HL-60/S4 treated with retinoic acid at 250 ng/mL for 4 days and 3 days (cell line): ENCODE measurements at regions not wholly inside any gene's neighbourhood (a gene's known extent, or its start where the extent isn't known, plus 50 kb on each side); places are given as distances from the start of the nearest gene placed in this dataset.
"Not testable (repeated sequence)": the region's sequence is repeated elsewhere in the genome, so short reads cannot be mapped to it uniquely, and the experiment has no call there.

Experiments
- in situ Hi-C: fragments of 300-500 bp; cut with MboI; formaldehyde crosslinking; loops from 2 replicates; pipeline ENCODE4 v1.7.0; 2022; ENCODE audit warnings: low sequenced_read_pairs

DNA sequence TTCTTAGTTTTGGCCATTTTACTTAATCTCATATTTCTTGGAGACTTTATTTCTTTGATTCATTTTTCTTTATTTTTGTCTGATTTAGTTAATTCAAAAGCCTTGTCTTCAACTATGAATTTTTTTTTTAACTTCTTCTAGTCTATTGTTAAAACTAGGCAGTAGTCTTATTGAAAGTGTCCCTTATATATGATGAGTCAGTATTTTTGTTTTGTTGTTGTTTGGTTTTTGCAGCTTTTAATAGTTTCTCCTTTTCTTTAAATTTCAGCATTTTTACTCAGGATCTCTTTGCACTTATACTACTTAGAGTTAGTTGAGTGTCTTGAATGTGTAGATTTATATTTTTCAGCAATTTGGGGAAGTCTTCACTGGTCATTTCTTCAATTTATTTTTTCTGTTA is 758.5 kb upstream of the CDH8 start:
- in situ Hi-C loops: no loop called here

DNA sequence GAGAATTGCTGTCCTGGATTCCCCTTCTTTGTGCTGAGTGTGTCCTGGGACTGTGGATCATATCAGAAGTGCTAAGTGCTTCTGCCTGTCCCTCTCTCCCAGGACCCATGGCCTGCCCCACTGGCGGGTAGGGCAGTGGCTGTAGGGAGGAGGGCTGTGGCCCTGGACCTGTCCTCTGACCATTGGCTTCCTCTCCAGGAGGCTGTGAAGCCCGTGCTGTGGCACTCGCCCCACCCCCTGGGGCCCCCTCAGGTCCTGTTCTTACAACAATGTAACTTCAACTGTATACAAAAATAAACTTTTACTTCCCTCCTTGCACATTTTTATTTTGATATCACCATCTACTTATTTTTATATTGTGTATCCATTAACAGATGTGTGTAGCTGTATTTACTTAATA is 743.8 kb upstream of the CDH8 start:
- in situ Hi-C loops: not testable (repeated sequence)

DNA sequence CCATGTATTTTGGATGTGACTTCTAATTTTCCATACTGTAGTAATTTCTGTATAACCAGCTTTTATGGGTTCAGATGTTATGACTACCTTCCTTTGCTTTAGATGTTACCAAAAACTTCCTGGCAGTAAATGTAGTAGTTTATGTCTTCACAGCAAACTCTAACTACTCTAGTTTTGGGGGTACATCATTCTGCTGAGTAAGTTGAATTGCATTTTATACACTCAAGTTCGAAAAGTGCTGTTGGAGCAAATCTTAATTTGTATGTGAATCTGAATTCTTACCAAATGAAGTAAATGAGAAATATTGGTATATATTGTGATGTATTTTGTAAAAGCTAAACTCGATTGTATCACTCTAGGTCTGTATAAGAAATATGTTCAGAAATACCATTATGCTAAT is 728.3 kb upstream of the CDH8 start:
- in situ Hi-C loops: no loop called here

DNA sequence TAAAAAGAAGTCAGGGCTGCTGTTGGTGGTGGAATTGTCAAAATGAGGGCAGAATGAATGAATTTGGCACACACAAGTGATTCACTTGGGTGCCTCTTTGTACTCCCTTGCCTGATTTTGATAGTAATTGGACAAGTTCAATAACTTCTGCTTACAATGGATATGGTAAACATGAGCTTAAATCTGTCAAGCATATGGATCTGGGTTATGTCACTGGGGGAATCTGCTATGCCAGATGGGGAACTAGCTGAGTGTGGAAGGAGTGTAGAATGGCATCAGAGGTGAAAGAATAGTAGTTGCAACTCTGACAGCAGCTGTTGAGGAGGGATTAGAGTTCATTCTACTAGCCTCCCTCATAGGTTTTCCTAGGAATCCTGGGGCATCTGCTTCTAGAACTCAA is 724.2 kb upstream of the CDH8 start:
- in situ Hi-C loops: no loop called here

DNA sequence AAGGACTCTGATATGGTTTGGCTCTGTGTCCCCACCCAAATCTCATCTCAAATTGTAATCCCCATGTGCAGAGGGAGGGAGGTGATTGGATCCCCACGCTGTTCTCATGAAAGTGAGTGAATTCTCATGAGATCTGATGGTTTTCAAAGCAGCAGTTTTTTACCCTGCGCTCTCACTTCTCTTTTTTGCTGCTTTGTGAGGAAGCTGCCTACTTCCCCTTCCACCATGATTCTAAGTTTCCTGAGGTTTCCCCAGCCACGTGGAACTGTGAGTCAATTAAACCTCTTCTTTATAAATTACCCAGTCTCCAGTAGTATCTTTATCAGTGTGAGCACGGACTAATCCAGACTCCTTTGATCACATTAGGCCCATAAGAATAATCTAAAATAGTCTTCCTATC is 719.7 kb upstream of the CDH8 start:
- in situ Hi-C loops: no loop called here

DNA sequence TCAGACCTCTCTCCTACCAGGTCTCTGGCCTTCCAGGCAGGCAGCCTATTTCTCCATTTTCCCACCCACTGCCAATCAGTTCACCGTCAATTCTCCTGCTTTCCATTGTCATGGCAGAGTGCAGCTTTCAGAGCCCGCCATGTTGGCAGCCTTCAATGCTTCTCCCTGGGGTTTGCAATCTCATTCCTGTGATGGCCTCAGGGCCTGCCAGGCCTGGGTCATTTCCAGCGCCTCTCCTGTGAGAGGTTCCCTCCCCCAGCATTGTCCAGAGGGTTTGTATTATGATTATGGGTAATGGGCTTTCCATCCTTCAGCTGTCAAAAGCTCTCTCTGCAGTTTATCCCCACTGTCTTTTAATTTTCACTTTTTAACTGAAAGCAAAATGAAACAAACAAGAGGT is 716.6 kb upstream of the CDH8 start:
- in situ Hi-C loops: no loop called here

DNA sequence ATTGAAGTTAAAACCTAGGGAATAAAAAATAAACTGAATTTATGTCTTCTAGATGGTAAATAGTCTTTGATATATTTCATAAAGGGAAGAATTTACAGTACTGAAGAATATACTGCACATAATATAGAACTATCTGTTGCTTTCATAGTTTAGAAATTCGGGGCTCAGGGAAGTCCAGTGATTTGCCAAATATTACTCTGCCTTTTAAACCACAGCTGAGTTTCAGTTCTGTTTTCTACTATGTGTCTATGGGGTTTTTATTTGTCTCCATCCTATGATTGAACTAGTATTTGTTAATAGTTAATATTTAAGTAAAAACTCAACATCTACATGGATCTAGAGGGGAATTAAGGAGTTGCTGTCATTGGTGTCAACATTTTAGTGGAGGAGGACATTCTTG is 715.0 kb upstream of the CDH8 start:
- in situ Hi-C loops: no loop called here

DNA sequence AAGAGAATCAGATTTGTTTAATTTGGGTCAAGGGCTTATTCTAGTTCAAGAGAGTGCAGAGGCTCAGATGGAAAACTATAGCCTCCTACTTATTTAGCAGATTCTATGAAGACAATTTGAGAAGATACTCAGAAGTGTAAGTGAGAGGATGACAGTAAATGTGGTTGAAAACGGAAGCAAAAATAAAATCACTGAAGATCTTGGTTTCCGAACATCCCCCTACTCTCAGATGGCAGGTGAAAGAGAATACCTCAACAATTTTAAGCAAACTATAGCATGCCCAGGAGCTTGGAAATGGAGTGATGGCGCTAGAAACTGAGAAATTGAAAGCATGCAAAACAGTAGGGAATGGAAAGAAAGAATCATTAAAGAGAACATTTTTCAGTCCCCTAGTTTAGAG is 705.5 kb upstream of the CDH8 start:
- in situ Hi-C loops: no loop called here

DNA sequence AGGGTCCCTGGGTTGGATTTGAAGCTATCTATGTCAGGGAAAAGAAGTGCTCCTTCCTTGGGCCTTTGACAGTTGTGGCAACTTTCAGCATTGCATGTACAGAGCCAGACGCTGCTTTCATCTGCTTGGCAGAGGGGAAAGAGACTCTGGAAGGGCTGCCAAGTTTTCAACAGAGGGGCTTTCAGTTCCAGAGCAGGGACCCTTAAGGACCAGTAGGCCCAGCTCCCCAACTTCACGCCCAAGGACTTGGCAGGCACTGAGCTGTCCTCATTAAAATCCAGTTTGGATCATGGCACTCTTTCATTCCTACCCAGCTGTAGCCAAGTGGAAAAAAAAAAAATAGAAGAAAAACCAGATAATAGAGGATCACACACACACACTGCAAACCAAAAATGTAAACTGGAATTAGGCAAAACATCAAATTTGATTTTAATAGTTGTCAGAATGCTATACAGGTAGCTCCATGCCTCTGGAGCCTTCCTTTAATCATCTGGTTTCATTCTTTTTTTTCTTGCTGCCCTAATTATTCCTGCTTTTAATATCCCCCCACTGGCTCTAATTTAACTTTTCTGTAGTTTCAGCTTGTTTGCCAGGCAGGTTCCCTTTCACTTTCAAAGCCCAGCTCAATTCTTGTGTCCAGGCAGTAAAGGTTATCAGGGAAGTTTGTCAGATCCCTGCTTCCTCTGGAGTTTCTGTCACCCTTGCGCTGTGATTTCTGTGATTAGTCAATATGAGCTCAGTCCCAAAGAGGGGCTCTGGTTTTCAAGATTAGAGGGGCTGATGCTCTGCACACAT is 702.6 kb upstream of the CDH8 start:
- in situ Hi-C loops: no loop called here

DNA sequence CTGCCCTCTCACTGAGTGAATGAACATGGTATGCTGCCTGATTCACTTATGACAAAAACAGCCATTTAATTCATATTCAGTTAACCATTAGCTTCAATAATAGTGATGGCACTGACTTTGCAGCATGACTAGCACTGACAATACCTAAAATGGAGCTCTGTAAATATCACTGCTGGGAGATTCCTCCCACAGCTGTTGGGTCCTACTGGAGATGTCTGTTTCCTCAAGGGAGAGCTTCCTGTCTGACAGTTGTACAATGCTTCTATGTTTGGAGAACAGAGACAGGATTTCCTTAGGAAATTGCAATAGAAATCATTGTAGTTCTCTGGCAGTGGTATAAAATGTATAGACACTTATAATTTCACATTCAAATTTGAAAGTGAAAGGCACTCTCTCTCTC is 695.9 kb upstream of the CDH8 start:
- in situ Hi-C loops: no loop called here

DNA sequence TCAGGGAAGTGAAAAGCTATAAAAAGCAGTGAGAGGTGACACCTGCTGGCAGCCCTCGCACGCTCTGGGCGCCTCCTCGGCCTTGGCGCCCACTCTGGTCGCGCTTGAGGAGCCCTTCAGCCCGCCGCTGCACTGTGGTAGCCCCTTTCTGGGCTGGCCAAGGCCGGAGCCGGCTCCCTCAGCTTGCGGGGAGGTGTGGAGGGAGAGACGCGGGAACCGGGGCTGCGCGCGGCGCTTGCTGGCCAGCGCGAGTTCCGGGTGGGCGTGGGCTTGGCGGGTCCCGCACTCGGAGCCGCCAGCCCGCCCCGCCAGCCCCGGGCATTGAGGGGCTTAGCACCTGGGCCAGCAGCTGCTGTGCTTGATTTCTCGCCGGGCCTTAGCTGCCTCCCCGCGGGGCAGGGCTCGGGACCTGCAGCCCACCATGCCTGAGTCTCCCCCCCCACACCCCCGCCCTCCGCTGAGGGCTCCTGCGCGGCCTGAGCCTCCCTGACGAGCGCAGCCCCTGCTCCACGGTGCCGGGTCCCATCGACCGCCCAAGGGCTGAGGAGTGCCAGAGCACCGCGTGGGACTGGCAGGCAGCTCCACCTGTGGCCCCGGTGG is 688.5 kb upstream of the CDH8 start:
- in situ Hi-C loops: not testable (repeated sequence)

DNA sequence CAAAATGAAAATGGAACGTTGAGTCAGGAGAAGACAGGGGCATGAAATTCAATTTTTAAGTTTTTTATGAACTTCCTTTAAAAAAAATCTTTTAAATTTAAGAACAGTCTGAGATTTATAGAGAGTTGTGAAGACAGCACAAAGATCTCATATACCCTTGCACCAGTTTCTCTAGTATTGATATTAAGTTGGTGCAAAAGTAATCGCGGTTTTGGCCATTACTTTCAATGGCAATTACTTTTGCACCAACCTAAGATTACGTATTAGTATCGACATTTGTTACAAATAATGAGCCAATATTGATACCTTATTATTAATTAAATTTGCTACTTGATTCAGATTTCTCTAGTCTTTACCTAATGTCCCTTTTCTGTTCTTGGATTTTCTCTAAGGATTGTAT is 684.4 kb upstream of the CDH8 start:
- in situ Hi-C loops: no loop called here

DNA sequence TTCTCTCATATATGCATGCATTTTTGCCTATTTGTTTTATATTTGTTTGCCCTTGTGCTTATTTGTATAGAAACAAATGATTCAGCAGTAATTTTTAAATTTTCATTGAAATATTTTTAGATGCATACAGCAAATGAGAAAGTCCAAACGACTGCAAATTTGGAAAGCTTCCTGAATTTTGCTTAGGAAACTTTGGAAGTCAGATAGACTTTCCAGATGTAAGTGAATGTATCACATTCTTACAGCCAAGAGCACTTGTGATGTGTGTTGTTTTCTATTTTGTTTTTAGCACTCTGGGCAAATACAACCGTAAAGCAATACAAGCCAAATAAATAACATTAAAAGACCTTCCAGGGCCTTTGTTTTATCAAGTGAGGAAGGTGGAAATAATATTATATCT is 680.8 kb upstream of the CDH8 start:
- in situ Hi-C loops: no loop called here

DNA sequence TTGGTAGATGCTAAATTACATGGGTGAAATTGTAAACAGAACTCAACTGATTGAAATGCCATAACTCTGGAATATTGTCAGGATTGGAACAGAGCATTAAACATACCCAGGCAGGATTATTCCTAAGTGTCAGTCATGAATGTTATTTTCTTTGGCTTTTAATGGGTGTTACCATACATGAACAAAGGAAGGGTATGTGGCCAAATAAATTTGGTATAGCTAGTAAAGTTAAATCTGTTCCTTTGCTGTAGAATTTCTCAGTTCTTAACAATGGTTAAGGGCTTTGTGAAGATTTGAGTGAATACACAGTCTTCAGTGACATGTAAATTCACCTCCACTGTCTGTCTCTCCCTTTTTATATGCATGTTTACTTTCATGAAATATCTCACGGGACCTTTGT is 679.5 kb upstream of the CDH8 start:
- in situ Hi-C loops: no loop called here

DNA sequence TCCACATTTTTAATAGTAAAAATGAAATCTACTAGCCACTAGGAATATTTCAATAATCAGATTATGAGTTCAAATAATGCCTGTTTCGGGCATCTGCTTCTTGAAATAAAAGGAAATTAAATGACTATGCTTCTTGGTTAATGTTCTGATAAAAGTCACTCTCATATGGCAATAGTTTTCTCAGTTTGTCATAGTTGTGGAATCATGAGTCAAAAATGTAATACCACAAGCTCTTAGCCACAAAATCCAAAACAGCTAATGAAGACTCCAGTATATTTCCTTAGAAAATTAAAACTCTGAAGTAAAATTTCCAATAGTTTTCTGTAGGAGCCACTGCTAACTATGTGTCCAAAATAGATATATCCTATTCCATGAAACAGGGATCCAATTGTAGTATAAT is 676.3 kb upstream of the CDH8 start:
- in situ Hi-C loops: no loop called here

DNA sequence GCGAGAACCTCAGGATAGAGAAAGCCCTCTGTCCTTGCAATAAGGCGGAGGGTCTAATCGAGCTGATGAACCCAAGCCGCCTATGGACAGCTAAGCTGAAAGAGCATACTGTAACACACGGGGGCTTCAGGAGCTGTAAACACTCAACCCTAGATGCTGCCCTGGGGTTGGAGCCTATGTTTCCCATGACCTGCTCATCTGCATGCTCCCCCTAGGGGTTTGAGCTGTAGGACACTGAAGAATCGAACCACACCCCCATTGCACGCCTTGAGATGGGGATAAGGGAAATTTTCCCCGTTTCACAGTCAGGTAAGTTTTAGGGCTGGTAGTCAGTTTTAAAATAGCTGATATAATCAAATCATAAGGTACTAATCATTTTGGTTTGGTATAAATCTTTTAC is 675.6 kb upstream of the CDH8 start:
- in situ Hi-C loops: no loop called here

DNA sequence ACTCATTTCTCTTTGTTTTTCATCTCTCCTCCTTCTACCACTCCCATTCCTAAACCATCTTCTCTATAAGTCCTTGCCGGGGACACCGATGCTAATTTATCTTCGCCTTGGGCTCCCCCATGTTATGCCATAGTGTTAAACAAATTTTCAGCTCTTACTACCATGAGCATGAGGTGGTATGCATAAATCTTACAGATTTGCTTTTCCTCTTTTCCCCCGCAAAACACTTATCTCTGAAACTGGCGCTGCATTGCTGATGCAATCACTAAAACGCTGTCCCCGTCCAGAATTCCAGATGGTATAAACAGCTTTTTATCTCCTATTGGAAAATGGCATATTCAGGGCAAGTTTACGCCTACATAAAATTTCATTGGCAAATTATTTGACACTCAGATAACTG is 673.6 kb upstream of the CDH8 start:
- in situ Hi-C loops: no loop called here

DNA sequence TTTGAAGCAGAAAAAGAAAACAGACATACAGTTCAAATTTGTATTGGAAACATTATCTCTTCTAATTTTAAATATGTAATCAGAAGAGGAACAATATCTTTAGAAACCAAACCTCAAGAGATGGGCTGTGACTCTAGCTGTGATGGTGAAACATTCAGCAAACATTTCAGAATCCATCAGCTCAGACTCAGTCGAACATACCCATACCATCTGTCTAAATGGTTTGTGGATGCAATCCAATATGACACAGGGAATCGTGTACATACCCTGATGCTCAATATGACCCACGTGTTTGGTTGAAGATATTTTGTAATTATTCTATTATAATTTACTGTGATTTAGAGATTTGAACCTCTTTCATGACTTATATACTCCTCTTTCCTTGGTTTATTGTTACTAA is 665.2 kb upstream of the CDH8 start:
- in situ Hi-C loops: no loop called here

DNA sequence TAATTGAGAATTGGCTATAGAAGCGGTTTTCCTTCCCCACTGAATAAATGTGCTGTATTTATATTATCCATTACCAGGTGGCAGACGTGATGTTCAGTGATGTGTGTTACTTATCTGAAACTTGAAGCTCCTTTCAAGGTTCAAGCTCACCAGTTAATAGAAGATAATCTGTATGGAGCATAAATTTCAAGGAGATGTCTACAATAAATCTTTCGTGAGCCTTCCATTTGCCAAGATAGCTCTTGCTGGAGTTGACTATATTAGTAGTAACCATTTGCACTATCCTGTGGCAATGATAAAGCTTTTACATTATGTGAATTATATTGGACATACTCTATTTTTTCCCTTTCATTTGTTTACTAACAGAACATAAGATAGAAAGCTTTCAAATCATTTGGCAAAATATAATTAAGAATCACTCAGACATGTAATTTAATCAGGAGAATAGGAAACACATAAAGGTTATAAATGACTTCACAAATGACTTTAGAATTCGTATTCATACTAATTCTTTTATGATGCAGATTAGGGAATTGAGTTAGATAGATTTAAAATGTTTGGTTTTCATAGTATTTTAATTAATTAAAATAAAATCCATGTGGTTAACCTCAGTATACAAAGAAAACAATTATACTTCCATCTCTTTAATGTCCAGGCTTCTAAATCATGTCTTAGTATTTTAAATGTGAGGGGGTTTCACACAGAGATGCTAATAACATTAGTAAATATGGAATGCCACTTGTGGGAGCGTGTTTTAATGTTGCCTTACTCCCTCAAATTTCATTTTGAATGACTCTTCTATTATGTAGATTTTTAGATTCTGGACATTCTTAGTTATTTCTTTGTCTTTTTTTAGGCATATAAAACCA is 664.4 kb upstream of the CDH8 start:
- in situ Hi-C loops: no loop called here

DNA sequence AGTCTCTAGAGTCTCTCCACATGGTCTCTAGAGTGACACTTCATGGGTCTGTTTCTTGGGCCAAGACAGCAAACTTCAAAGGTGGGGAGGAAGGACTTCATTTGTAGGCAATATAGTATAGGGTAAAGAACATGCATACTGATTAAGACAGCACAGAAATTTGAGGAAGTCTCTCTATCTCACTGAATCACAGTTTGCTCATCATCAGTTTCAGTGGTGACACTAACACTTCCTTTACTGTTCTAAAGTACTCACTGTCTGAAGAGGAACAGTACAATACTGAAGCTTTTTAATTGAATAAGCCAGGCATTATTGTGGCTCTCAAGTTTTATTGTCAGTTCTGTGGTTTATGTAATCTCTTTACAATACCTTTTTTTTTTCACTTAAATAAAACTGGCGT is 656.4 kb upstream of the CDH8 start:
- in situ Hi-C loops: no loop called here

DNA sequence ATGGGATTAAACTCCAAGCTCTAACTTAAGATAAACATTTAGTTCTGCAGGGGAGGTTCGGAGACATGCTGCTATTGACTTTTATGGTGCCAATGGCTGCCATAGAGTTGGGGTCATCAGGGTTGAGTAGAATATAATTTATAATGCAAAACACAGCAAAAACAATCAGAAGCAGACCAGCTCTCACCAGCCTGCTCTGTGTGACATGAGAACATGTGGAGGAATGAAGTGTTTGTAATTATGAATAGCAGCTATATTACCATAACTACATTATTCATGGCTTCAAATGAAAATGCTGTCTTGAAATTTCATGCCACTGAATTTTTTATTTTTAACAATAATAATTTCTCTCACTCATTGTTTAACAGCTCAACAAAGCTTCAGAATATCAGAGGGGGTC is 645.6 kb upstream of the CDH8 start:
- in situ Hi-C loops: no loop called here

DNA sequence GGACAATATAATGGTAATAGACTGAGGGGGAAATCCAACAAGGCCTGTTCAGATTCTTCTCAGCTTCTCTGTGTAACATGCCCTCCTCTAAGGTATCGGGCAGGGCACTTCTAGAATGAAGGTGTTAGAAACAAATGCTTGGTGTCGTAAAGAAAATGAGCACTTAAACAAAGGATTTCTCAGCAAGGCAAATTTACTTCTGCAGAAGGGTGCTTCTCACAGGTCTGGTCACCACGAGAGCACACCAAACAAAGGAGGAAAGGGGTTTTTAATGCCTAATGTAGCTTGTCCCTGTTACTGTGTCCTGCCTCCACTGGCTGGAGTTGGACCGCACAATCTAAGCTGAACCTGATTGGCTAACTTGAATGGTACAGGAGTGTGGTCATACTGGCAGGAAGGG is 642.6 kb upstream of the CDH8 start:
- in situ Hi-C loops: no loop called here
